ENCODE measurements at regions not wholly inside any gene's neighbourhood (a gene's known extent, or its start where the extent isn't known, plus 50 kb on each side); places are given as distances from the start of the nearest gene placed in this dataset.

- CTCF ChIA-PET = interaction anchor here (1.6 kb wide), 1 partner anchor 328 kb away, joined by 4 read pairs; no protein-coding TSS in a partner anchor
- POLR2A ChIA-PET = no interaction called here
- DNase-seq (ENCODE audit: low read depth in 1 of 2, low spot score in 1 of 2) (no peak), ATAC-seq (no peak), FAIRE-seq (no peak)
- no peak for TF ChIP-seq JUN (IDR thresholded peaks at IDR 0.05)
- TF ChIP-seq KDM1A (IDR thresholded peaks at IDR 0.05; ENCODE audit: low read depth) = no peak
- TF ChIP-seq RNF2 (IDR thresholded peaks at IDR 0.05; ENCODE audit: borderline replicate concordance, low read depth) = no peak
- no peak for TF ChIP-seq USF2 (IDR thresholded peaks at IDR 0.05)
- TF ChIP-seq NR3C1 (IDR thresholded peaks at IDR 0.05) = no peak
- TF ChIP-seq ZSCAN20 (CRISPR knock-in tag; IDR thresholded peaks at IDR 0.05) = no peak
- no peak for TF ChIP-seq HMGXB4 (CRISPR knock-in tag; IDR thresholded peaks at IDR 0.05; ENCODE audit: borderline replicate concordance)
- TF ChIP-seq NPAS2 (CRISPR knock-in tag; IDR thresholded peaks at IDR 0.05; ENCODE audit: borderline replicate concordance) = no peak
- TF ChIP-seq MYC (IDR thresholded peaks at IDR 0.05; ENCODE audit: borderline replicate concordance, low read length) = no peak
- TF ChIP-seq HOXB13 (CRISPR knock-in tag; IDR thresholded peaks at IDR 0.05; ENCODE audit: low read depth) = no peak
- no peak for TF ChIP-seq RAD21 (conservative IDR thresholded peaks at IDR 0.05 in 1 of 2, IDR thresholded peaks at IDR 0.05 in 1 of 2)
- no peak for TF ChIP-seq POLR2A (IDR thresholded peaks at IDR 0.05; ENCODE audit: low read length)
- TF ChIP-seq CTCF (IDR thresholded peaks at IDR 0.05) = no peak
- TF ChIP-seq ESRRA (IDR thresholded peaks at IDR 0.05; ENCODE audit: borderline replicate concordance, low read length) = no peak
- TF ChIP-seq JUNB (IDR thresholded peaks at IDR 0.05) = no peak
- TF ChIP-seq CHD4 (IDR thresholded peaks at IDR 0.05; ENCODE audit: borderline replicate concordance) = no peak
- no peak for TF ChIP-seq FOSL2 (IDR thresholded peaks at IDR 0.05)
- no peak for TF ChIP-seq FOSL2 (CRISPR knock-in tag; IDR thresholded peaks at IDR 0.05)
- Histone ChIP-seq H3K4me2 (no peak overlapping the region), H3K4me3 (no peak overlapping the region), H3K4me1 (no peaks in the 10 kb centered on the region), H3K27ac (no peak overlapping the region), H3K9me3 (no peaks in the 10 kb centered on the region)
- WGBS (ENCODE audit: missing lambda C conversion rate) = 79% methylated on average over 20 of the region's 25 CpGs
Measured at GRCh38 chr15:31160740-31161495, 59.4 kb upstream of the TRPM1 start.

- no peaks in the 10 kb centered on the region for H3K4me1 ChIP-seq
- H3K27ac ChIP-seq = no peak overlapping the region
- POLR2A ChIA-PET = no interaction called here
- CTCF ChIA-PET = no interaction called here
- no peak overlapping the region for H3K4me3 ChIP-seq
- DNase-seq (ENCODE audit: low read depth in 1 of 2, low spot score in 1 of 2) = no peak
- no peaks in the 10 kb centered on the region for H3K9me3 ChIP-seq
- WGBS (ENCODE audit: missing lambda C conversion rate) = 80% methylated on average over 7 of the region's 7 CpGs
- TF ChIP-seq HOXB5 (CRISPR knock-in tag; IDR thresholded peaks at IDR 0.05) = no peak
- TF ChIP-seq RARB (CRISPR knock-in tag; IDR thresholded peaks at IDR 0.05) = no peak
- TF ChIP-seq SMC3 (IDR thresholded peaks at IDR 0.05) = no peak
- no peak for TF ChIP-seq FOXS1 (CRISPR knock-in tag; IDR thresholded peaks at IDR 0.05)
- no peak for FAIRE-seq
- H3K4me2 ChIP-seq = no peak overlapping the region
- no peak for ATAC-seq
Measured at GRCh38 chr15:31161951-31162350, 60.4 kb upstream of the TRPM1 start.

Measured in A549 (cell line).